ENCODE measurements at regions not wholly inside any gene's neighbourhood (a gene's known extent, or its start where the extent isn't known, plus 50 kb on each side); places are given as distances from the start of the nearest gene placed in this dataset.

DNA sequence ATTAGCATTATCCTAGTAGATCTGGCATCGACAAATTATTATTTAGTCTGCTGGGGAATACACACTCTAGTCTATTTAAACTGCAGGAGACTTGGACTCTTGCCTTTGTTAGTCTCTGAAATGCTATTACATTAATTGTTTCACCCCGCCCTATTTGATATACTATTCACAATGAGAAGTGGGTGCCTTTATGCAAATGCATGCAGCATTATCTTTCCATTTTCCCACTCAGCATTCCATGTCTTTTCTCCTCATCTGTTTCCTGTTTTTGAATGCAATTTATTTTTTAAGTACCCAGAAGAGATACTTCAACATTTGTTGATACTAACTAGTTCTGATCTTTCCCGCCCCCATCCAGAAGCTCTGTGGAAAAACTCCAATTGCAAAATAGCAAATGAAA, 395.3 kb upstream of the NXPH2 start:
- TF ChIP-seq, protein P1, sequence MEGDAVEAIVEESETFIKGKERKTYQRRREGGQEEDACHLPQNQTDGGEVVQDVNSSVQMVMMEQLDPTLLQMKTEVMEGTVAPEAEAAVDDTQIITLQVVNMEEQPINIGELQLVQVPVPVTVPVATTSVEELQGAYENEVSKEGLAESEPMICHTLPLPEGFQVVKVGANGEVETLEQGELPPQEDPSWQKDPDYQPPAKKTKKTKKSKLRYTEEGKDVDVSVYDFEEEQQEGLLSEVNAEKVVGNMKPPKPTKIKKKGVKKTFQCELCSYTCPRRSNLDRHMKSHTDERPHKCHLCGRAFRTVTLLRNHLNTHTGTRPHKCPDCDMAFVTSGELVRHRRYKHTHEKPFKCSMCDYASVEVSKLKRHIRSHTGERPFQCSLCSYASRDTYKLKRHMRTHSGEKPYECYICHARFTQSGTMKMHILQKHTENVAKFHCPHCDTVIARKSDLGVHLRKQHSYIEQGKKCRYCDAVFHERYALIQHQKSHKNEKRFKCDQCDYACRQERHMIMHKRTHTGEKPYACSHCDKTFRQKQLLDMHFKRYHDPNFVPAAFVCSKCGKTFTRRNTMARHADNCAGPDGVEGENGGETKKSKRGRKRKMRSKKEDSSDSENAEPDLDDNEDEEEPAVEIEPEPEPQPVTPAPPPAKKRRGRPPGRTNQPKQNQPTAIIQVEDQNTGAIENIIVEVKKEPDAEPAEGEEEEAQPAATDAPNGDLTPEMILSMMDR (IDR thresholded peaks at IDR 0.05; ENCODE audit: low read depth, low read length), result no peak
- no peak for TF ChIP-seq POLR2A (IDR thresholded peaks at IDR 0.05; ENCODE audit: extremely low read depth, insufficient read length)
- no peak for TF ChIP-seq MYC (IDR thresholded peaks at IDR 0.05; ENCODE audit: low read depth, low read length)

All from NB4 (cell line).